K562 (cell line): ENCODE measurements at regions not wholly inside any gene's neighbourhood (a gene's known extent, or its start where the extent isn't known, plus 50 kb on each side); places are given as distances from the start of the nearest gene placed in this dataset.

Experiments
- EP300 ChIP-seq: IDR thresholded peaks from 2 replicates; pipeline ENCODE4 v1.6.1; 2012; ENCODE audit warnings: low read length, improper control_type of control experiment
- GABPA ChIP-seq: fragments of 200-800 bp; sonication (Bioruptor generic); conservative IDR thresholded peaks from 2 replicates; pipeline ENCODE4 v1.6.1; 2016; ENCODE audit warnings: low read depth, missing genetic modification characterization, missing compliant biosample characterization
- PKNOX1 ChIP-seq: fragments of 450-650 bp; IDR thresholded peaks from 2 replicates; pipeline ENCODE4 v1.6.1; 2016
- POLR3G ChIP-seq: IDR thresholded peaks from 2 replicates; pipeline ENCODE4 v1.6.1; 2011; ENCODE audit not compliant: insufficient read length, insufficient replicate concordance; ENCODE audit errors: extremely low read depth
- PTRF ChIP-seq: fragments of 450-650 bp; IDR thresholded peaks from 2 replicates; pipeline ENCODE4 v1.6.1; 2016; ENCODE audit warnings: mild to moderate bottlenecking, missing genetic modification characterization, missing compliant biosample characterization
- TF ChIP-seq, protein P1 (sequence below), 2 experiments: fragments of 450-650 bp; IDR thresholded peaks; 2 replicates each; pipeline ENCODE4 v1.6.1; 2016

DNA sequence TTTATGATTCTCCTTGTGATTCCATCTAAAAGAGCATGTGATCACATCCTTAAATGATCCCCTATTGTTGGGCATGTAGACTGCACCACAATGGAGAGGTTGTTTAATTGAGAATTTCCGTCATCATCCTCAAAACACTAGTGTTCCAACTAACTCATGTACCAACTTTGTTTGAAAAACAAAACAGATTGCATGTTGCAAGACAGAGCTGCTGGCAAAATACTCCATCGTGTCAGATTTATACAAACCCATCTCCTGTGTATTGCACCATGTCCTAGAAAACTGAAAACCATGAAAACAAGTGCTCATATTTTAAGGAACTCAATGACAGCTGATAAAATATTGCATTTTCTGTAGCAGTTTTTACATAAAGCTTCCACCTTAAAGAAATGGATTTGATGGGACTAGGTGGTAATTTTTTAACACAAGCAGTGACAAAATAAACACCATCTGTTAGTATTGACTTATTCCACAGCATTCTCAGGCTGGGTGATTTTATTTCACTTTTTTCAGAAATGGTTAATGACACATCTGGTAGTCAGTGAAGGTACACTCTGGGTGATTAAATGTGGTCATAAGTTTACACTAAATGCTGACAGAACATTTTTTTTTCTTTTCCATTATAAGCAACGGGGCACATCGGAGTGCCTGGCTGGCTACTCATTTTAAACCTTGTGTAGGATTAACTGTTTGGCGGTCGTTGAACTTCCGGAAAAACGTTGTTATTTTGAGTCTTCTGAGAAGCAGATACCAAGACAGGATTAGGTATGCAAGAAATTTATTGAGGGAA lies 602.9 kb upstream of the WWC1 start (continued):
- TF ChIP-seq PTRF (tag) (no peak), PKNOX1 (no peak), POLR3G (no peak), GABPA (tag) (no peak), EP300 (no peak)
- TF ChIP-seq, protein P1, sequence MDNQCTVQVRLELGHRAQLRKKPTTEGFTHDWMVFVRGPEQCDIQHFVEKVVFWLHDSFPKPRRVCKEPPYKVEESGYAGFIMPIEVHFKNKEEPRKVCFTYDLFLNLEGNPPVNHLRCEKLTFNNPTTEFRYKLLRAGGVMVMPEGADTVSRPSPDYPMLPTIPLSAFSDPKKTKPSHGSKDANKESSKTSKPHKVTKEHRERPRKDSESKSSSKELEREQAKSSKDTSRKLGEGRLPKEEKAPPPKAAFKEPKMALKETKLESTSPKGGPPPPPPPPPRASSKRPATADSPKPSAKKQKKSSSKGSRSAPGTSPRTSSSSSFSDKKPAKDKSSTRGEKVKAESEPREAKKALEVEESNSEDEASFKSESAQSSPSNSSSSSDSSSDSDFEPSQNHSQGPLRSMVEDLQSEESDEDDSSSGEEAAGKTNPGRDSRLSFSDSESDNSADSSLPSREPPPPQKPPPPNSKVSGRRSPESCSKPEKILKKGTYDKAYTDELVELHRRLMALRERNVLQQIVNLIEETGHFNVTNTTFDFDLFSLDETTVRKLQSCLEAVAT (IDR thresholded peaks at IDR 0.05), result no peak
